HG03280 (cell line): ENCODE measurements at regions not wholly inside any gene's neighbourhood (a gene's known extent, or its start where the extent isn't known, plus 50 kb on each side); places are given as distances from the start of the nearest gene placed in this dataset.
"Not testable (repeated sequence)": the region's sequence is repeated elsewhere in the genome, so short reads cannot be mapped to it uniquely, and the experiment has no call there.

Source experiments
- ATAC-seq: cut with Tn5 transposase; IDR thresholded peaks from one replicate; pipeline ENCODE4 v1.9.1; 2021; ENCODE audit warnings: mild to moderate bottlenecking, moderate library complexity; ENCODE audit not compliant: unreplicated experiment

DNA sequence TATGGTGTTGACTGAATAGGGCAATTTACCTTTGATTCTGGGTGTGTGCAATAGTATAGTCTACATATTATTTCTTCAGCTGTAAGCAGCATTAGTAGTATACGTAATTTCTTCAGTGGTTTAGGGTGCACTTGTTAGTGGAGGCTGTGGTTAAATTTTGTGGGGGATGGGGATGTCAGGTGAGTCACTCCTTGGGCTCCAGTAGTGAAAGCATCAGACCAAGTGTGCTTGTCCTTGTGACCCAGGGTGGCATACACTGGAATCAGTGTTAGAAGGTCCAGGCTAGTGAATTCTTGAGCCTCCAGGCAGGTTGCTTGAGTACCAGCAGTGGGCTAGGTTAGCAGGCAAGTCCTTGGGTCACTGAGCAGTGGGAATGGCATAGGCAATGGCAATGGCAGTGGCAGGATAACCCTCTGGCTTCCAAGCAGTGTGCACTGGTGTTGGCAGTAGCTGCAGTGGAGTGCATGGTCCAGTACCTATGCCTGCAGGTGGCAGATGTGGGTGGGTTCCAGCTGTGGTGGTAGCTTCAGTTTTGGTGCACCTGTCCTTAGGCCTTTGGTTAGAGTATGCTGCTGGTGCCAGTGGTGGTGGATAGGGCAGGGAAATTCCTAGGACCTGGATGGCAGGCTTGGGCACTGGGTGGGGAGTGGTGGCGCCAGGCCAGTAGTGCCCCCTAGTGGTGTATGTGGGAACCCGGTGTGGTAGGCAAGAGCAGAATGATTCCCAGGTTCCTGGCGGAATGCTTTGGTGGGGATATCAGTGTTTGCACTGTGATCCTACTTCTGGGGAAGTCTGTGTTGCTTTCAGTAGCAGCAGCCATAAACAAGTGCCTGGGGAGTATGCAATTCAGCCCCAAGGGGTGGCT lies 531.0 kb downstream of the SMARCA1 start:
- ATAC-seq: no peak

DNA sequence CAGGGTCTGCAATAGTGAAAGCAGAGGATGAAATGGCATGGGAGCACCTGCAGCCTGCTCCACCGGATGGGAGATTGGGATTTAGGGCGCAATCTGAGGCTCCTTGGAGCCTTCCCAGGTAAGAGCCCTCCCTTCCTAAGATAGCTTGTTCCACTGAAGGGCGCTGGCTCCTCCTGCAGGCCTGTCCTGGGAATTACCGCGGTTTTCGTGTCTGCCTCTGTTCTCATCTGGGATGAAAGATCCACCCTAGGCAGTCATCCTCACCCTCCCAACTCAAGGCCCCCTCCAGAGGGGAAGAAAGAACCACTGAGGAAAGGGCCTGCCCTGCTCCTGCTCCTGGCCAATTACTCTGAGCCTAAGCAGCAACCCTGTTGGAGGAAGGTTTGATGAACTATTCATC lies 547.5 kb downstream of the SMARCA1 start:
- no peak for ATAC-seq

GRCh38 chrX:128973033-128973432 lies 550.3 kb downstream of the SMARCA1 start:
- ATAC-seq: no peak

- ATAC-seq: no peak
Measured at GRCh38 chrX:128961290-128961689, 562.0 kb downstream of the SMARCA1 start.

GRCh38 chrX:128954697-128955096 lies 568.6 kb downstream of the SMARCA1 start:
- ATAC-seq: not testable (repeated sequence)

DNA sequence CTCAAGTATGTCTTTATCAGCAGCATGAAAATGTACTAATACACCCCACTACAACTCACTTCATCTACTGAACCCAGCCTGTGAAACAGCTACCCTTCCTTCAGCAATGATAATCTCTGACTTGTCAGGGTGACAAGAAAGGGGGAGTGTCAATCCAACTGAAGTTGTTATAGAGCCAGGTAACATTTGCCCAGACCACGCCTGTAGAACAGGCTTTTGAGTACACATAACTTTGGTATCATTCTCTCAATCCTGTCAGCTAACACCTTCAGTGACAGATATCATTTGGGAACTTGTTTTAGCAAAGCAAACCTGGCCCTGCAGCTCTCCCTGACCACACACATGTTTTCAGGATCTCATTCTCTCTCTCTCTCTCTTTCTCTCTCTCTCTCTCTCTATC lies 592.2 kb downstream of the SMARCA1 start:
- ATAC-seq: no peak

- no peak for ATAC-seq
Measured at GRCh38 chrX:128929271-128930057, 593.8 kb downstream of the SMARCA1 start.

GRCh38 chrX:128928636-128929035 lies 594.7 kb downstream of the SMARCA1 start:
- no peak for ATAC-seq

DNA sequence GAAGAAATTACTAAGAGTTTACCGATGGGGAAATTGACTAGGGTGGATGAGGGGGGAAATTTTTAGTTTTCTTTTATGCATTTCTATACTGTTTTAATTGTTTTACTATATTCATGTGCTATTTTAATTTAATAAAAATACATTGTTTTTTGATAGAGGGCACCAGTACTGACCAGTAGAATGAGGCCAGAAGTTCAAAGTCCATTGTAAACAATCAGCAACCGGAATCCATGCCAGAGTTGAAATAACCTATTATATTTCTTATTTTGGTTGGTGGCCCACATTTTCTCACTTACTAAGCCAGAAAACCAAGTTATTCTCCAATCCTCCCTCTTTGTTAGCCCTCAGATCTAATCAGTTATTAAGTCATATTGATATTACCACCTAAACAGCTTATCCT lies 595.9 kb downstream of the SMARCA1 start:
- ATAC-seq: no peak

DNA sequence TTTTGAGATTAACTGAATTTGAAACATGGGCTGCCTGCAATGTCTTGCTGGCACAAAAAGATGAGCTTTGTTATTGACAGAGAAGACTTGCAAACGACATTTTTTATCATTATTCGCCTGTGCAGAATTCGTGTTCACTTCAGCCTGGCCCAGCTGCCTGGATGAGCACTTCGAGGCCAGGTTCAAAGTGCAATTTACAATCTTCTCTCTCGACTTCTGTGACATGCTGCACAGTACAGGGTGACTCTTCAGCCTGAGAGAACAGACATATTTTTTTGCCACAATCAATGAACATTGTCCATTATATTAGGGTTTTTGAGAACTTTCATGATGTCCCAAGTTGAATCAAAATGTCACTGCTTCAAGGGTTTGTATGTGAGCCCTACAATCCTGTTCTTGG lies 616.5 kb downstream of the SMARCA1 start:
- no peak for ATAC-seq

GRCh38 chrX:128901018-128901417 lies 622.3 kb downstream of the SMARCA1 start:
- no peak for ATAC-seq

DNA sequence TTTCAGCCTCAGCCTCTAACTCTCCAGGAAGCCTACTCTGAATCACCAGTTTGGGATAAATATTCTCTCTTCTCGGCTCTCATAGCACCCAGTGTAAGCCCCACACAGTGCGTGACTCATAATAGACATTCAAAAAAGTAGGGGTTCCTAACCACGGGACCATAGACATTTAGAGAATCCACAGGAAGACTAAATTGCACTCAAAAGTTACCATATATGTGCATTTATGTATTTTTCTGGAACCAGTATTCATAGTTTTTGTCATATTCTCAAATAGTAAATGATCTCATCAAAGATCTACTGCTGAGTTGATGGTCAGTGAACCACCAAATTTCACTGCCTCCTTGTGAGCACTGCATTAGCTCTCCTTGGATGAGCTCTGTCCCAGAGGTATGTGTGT lies 625.7 kb downstream of the SMARCA1 start:
- no peak for ATAC-seq

- no peak for ATAC-seq
Measured at GRCh38 chrX:128891554-128891953, 631.7 kb downstream of the SMARCA1 start.

- no peak for ATAC-seq
Measured at GRCh38 chrX:128884430-128884829, 638.9 kb downstream of the SMARCA1 start.

DNA sequence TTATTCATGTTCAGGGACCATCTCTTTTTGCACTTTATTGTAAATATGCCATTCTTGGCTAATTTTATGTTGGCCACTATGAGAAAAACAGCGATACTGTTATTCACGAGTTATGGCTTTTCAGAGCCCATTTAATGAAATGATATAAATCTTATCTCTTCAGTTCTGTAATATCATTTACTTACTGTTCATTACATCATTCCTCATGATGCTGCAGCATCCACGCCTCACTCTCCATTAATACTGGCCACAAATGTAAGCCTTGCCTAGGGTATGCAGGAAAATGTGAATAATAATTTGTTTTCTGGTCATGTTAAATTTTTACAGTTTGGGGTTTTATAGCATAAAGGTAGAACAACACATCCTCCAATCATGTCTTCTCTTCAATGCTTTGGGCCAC lies 639.6 kb downstream of the SMARCA1 start:
- no peak for ATAC-seq

- ATAC-seq: no peak
Measured at GRCh38 chrX:128870361-128870760, 652.9 kb downstream of the SMARCA1 start.

- ATAC-seq: no peak
Measured at GRCh38 chrX:128862557-128862956, 660.7 kb downstream of the SMARCA1 start.

GRCh38 chrX:128848374-128848773 lies 674.9 kb downstream of the SMARCA1 start:
- ATAC-seq: no peak

GRCh38 chrX:128846385-128846784 lies 676.9 kb downstream of the SMARCA1 start:
- ATAC-seq: no peak

GRCh38 chrX:128818690-128819089 lies 704.6 kb downstream of the SMARCA1 start:
- no peak for ATAC-seq

DNA sequence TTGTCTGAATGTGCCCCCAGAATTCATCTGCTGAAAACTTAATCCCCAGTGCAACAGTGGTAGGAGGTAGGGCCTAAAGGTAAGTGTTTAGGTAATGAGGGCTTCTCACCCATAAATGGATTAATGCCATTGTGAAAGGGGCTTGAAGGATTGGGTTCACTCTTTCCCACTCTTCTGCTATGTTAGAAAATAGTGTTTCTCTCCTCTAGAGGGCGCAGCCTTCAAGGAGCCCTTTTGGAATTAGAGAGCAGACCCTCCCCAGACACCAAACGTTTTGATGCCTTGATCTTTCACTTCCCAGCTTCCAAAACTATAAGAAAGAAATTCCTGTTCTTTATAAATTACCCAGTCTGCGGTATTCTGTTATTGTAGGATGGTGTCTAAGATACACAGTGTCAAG lies 706.4 kb downstream of the SMARCA1 start:
- ATAC-seq: no peak

DNA sequence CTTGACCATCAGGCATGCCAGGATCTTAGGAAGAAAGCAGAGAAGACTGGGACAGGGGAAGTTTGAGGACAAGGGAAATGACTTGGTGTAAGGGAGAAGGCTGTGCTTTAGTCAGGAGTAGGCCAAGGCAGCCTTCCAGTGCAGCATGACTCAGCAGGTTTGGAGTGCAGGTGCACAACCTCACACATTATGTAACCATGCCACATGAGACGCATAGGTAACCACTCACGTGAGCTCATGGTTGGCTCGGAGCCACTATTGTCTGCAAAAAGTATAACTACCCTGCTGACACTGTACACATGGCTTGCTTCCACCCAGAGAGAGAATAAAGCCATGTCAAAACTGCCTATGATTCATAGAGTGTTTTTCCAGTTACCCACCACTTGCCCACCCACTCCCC lies 715.9 kb downstream of the SMARCA1 start:
- no peak for ATAC-seq
